ENCODE measurements at regions not wholly inside any gene's neighbourhood (a gene's known extent, or its start where the extent isn't known, plus 50 kb on each side); places are given as distances from the start of the nearest gene placed in this dataset.

- TF ChIP-seq, protein P1, sequence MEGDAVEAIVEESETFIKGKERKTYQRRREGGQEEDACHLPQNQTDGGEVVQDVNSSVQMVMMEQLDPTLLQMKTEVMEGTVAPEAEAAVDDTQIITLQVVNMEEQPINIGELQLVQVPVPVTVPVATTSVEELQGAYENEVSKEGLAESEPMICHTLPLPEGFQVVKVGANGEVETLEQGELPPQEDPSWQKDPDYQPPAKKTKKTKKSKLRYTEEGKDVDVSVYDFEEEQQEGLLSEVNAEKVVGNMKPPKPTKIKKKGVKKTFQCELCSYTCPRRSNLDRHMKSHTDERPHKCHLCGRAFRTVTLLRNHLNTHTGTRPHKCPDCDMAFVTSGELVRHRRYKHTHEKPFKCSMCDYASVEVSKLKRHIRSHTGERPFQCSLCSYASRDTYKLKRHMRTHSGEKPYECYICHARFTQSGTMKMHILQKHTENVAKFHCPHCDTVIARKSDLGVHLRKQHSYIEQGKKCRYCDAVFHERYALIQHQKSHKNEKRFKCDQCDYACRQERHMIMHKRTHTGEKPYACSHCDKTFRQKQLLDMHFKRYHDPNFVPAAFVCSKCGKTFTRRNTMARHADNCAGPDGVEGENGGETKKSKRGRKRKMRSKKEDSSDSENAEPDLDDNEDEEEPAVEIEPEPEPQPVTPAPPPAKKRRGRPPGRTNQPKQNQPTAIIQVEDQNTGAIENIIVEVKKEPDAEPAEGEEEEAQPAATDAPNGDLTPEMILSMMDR (IDR thresholded peaks at IDR 0.05; ENCODE audit: poor library complexity, severe bottlenecking), result no peak
- TF ChIP-seq MXI1 (conservative IDR thresholded peaks at IDR 0.05; ENCODE audit: poor library complexity, severe bottlenecking) (no peak), EZH2 (IDR thresholded peaks at IDR 0.05; ENCODE audit: borderline replicate concordance, insufficient read depth, low read length, poor library complexity, severe bottlenecking) (no peak), TAF1 (IDR thresholded peaks at IDR 0.05; ENCODE audit: low read depth) (no peak), POLR2AphosphoS5 (IDR thresholded peaks at IDR 0.05) (no peak), REST (IDR thresholded peaks at IDR 0.05; ENCODE audit: borderline replicate concordance) (no peak)
Observed at GRCh38 chr12:5244513-5244972, 187.4 kb upstream of the NTF3 start.
